ENCODE measurements at regions not wholly inside any gene's neighbourhood (a gene's known extent, or its start where the extent isn't known, plus 50 kb on each side); places are given as distances from the start of the nearest gene placed in this dataset.

- Histone ChIP-seq H3K4me3 (peak overlapping the region in 1 of 12 donors; percentile 7), H3K27ac (peak overlapping the region in 11 of 12 donors; percentile 2 to 86 (median 55)), H3K27me3 (no peaks in the 10 kb centered on the region), H3K36me3 (no peaks in the 10 kb centered on the region), H3K9me3 (no peaks in the 10 kb centered on the region), H3K4me1 (peaks cover 0 to 33% (median 0%) of the 10 kb centered on the region in 12 donors)
- intact Hi-C loops (cut with DNase I): loop anchor here in 1 of 10 donors (10.0 kb wide), 1 partner anchor 832 kb away; no protein-coding TSS in a partner anchor
- ATAC-seq (peak in 2 of 4 donors; percentile 49 to 72), DNase-seq (no peak)
- WGBS, 4 donors: 63 to 71% (median 68%) methylated on average over 6 of the region's 6 CpGs
- no peak for TF ChIP-seq CTCF (IDR thresholded peaks at IDR 0.05)
- no peak for TF ChIP-seq POLR2A (IDR thresholded peaks at IDR 0.05)
Measured at GRCh38 chr15:93866476-93866875, 364.9 kb upstream of the MCTP2 start.

GRCh38 chr15:93865586-93865985, 365.8 kb upstream of the MCTP2 start:
- no peaks in the 10 kb centered on the region for H3K27me3 ChIP-seq
- peaks cover 0 to 35% (median 0%) of the 10 kb centered on the region in 12 donors for H3K4me1 ChIP-seq
- H3K9me3 ChIP-seq: no peaks in the 10 kb centered on the region
- peak; percentile 59 to 87 (median 80) for ATAC-seq
- TF ChIP-seq POLR2A (IDR thresholded peaks at IDR 0.05): no peak
- TF ChIP-seq CTCF (IDR thresholded peaks at IDR 0.05): no peak
- H3K36me3 ChIP-seq: no peaks in the 10 kb centered on the region
- H3K27ac ChIP-seq: peak overlapping the region in 11 of 12 donors; percentile 2 to 86 (median 55)
- intact Hi-C loops (cut with DNase I): loop anchor here in 1 of 10 donors (10.0 kb wide), 1 partner anchor 831 kb away; no protein-coding TSS in a partner anchor
- no peak overlapping the region for H3K4me3 ChIP-seq
- WGBS, 4 donors: 38 to 75% (median 63%) methylated on average over 4 of the region's 4 CpGs
- peak in 3 of 5 donors; percentile 21 to 49 (median 39) for DNase-seq

- DNase-seq: peak in 3 of 5 donors; percentile 29 to 50 (median 38)
- Histone ChIP-seq H3K4me1 (peaks cover 0 to 35% (median 0%) of the 10 kb centered on the region in 12 donors), H3K27me3 (no peaks in the 10 kb centered on the region), H3K4me3 (peak overlapping the region in 1 of 12 donors; percentile 6), H3K36me3 (no peaks in the 10 kb centered on the region), H3K9me3 (no peaks in the 10 kb centered on the region), H3K27ac (peak overlapping the region in 4 of 12 donors; percentile 38 to 82 (median 65))
- TF ChIP-seq POLR2A (IDR thresholded peaks at IDR 0.05): no peak
- TF ChIP-seq CTCF (IDR thresholded peaks at IDR 0.05): no peak
- intact Hi-C loops (cut with DNase I): loop anchor here in 1 of 10 donors (10.0 kb wide), 1 partner anchor 828 kb away; no protein-coding TSS in a partner anchor
- 59 to 72% (median 70%) methylated on average over 7 of the region's 7 CpGs for WGBS, 4 donors
- peak; percentile 28 to 82 (median 51) for ATAC-seq
Measured at GRCh38 chr15:93862791-93863190, 368.6 kb upstream of the MCTP2 start.

- intact Hi-C loops (cut with DNase I): loop anchor here in 1 of 10 donors (10.0 kb wide), 1 partner anchor 827 kb away; no protein-coding TSS in a partner anchor
- peak in 2 of 4 donors; percentile 27 to 35 for ATAC-seq
- H3K27ac ChIP-seq: peak overlapping the region in 10 of 12 donors; percentile 8 to 82 (median 42)
Measured at GRCh38 chr15:93861956-93862741, 369.2 kb upstream of the MCTP2 start.

More at GRCh38 chr15:93861956-93862741, 369.2 kb upstream of the MCTP2 start:
- H3K4me3 ChIP-seq: peak overlapping the region in 1 of 12 donors; percentile 6
- DNase-seq: peak in 1 of 5 donors; percentile 29
- no peaks in the 10 kb centered on the region for H3K27me3 ChIP-seq
- peaks cover 0 to 35% (median 0%) of the 10 kb centered on the region in 12 donors for H3K4me1 ChIP-seq
- no peak for TF ChIP-seq POLR2A (IDR thresholded peaks at IDR 0.05)
- H3K9me3 ChIP-seq: no peaks in the 10 kb centered on the region
- 69 to 94% (median 81%) methylated on average over 5 of the region's 5 CpGs for WGBS, 4 donors
- H3K36me3 ChIP-seq: no peaks in the 10 kb centered on the region
